T-cell (primary cell): ENCODE measurements at regions not wholly inside any gene's neighbourhood (a gene's known extent, or its start where the extent isn't known, plus 50 kb on each side); places are given as distances from the start of the nearest gene placed in this dataset.

Source experiments
- ATAC-seq, 4 experiments: fragments of 200-7000 bp in 3 of 4; fragments of 150-1000 bp in 1 of 4; cut with Tn5 transposase; replicated peaks in 1 of 4; 1 replicate in 3 of 4; 2 replicates in 1 of 4; pipeline ENCODE4 v1.10.0; 2021; ENCODE audit warnings: moderate library complexity in 3 of 4, mild to moderate bottlenecking in 2 of 4, moderate number of reproducible peaks in 1 of 4
- CTCF ChIA-PET, 2 donors: fragments of 300-600 bp; sonication (Branson Sonifier 250); formaldehyde crosslinking; loops; one replicate each; lab custom pipeline; 2022; ENCODE audit warnings: antibody characterized with exemption in 2 of 2; lab: Charles Lee
- POLR2A ChIA-PET, 2 donors: fragments of 300-600 bp; sonication (Branson Sonifier 250); formaldehyde crosslinking; loops; one replicate each; lab custom pipeline; 2022; ENCODE audit warnings: antibody characterized with exemption in 2 of 2; lab: Charles Lee
- DNase-seq, 35 experiments: peaks; one replicate each; pipeline versions ENCODE4 v3.0.0 to v3.0.0-alpha.2; 2013 to 2023
- H3K27ac ChIP-seq: one replicate; pipeline ENCODE4 v1.5.1; 2013; ENCODE audit warnings: low read length
- H3K27me3 ChIP-seq, 2 experiments: replicated peaks in 1 of 2; 1 replicate in 1 of 2; 2 replicates in 1 of 2; pipeline versions ENCODE4 v1.6.1 to v1.7.0; 2013; ENCODE audit warnings: low read length in 1 of 2, mixed read lengths in 1 of 2; ENCODE audit not compliant: control insufficient read depth in 2 of 2, insufficient read depth in 2 of 2; ENCODE audit errors: extremely low read depth in 1 of 2
- H3K36me3 ChIP-seq, 2 donors: 1 replicate in 1 of 2; 2 replicates in 1 of 2; pipeline versions ENCODE4 v1.6.1 to v1.7.0; 2013; ENCODE audit warnings: low read length in 1 of 2; ENCODE audit not compliant: control insufficient read depth in 2 of 2, insufficient read depth in 1 of 2; ENCODE audit errors: extremely low read depth in 1 of 2
- H3K4me1 ChIP-seq, 2 experiments: 1 replicate in 1 of 2; 2 replicates in 1 of 2; pipeline versions ENCODE4 v1.6.1 to v1.7.0; 2013; ENCODE audit warnings: low read length in 2 of 2, mixed read lengths in 1 of 2; ENCODE audit not compliant: insufficient read depth in 2 of 2, control insufficient read depth in 1 of 2; ENCODE audit errors: extremely low read depth in 1 of 2
- H3K4me3 ChIP-seq, 2 donors: 1 replicate in 1 of 2; 2 replicates in 1 of 2; pipeline versions ENCODE4 v1.5.1 to v1.7.0; 2013; ENCODE audit warnings: mild to moderate bottlenecking in 2 of 2, low read length in 1 of 2, moderate library complexity in 1 of 2; ENCODE audit not compliant: control insufficient read depth in 1 of 2; ENCODE audit errors: extremely low read depth in 1 of 2
- H3K9me3 ChIP-seq: 2 replicates; pipeline ENCODE4 v1.7.0; 2013
- H3K27ac Mint-ChIP-seq, 2 donors: one replicate each; pipeline ENCODE4 v1.8.0; 2020 to 2021; ENCODE audit warnings: mild to moderate bottlenecking in 2 of 2, mixed read lengths in 2 of 2
- H3K27me3 Mint-ChIP-seq, 2 donors: one replicate each; pipeline ENCODE4 v1.8.0; 2021 to 2022; ENCODE audit warnings: mixed read lengths in 2 of 2
- H3K36me3 Mint-ChIP-seq: one replicate; pipeline ENCODE4 v1.8.0; 2021; ENCODE audit warnings: mixed read lengths
- H3K4me1 Mint-ChIP-seq, 3 donors: one replicate each; pipeline ENCODE4 v1.8.0; 2020 to 2022; ENCODE audit warnings: mixed read lengths in 3 of 3, mild to moderate bottlenecking in 1 of 3
- H3K4me3 Mint-ChIP-seq, 3 donors: one replicate each; pipeline ENCODE4 v1.8.0; 2020 to 2022; ENCODE audit warnings: mild to moderate bottlenecking in 3 of 3, mixed read lengths in 3 of 3, moderate library complexity in 3 of 3
- H3K9me3 Mint-ChIP-seq, 3 donors: one replicate each; pipeline ENCODE4 v1.8.0; 2020 to 2022; ENCODE audit warnings: mixed read lengths in 3 of 3
- WGBS: methylation state at CpG from one replicate; pipeline ENCODE4 v1.1.5; 2013; ENCODE audit warnings: missing lambda C conversion rate; ENCODE audit not compliant: insufficient coverage; 5-methylcytosine and 5-hydroxymethylcytosine counted together

DNA sequence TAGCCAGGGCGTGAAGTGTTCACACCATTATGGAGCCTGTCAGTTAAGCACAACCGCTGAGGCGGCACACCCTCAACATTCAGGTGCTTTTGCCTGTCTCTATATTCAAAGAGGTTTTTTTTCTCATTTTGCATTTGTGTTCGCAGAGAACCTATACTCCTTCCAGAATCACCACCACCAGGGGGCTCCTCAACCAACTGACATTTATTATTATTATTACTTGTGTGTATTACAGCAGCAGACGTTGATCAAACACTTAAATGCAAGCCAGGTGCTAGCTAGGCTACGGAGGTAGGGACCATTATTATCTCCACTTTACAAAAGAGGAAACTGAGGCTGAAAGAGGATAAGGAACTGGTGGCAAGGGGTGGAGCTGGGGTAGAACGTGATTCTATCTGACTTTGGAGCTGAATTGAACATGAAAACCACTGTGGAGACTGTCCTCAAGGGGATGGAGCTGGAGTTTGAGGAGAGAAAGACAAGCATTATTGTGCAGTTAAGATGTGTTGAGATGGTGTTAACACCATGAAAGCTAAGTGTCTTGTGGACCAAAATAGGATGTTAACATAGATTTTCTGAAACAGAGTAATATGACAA lies 133.8 kb upstream of the PLXNA4 start:
- Histone ChIP-seq H3K27ac (no peak overlapping the region), H3K27me3 (no peaks in the 10 kb centered on the region), H3K4me1 (no peaks in the 10 kb centered on the region), H3K4me3 (no peak overlapping the region), H3K36me3 (no peaks in the 10 kb centered on the region), H3K9me3 (no peaks in the 10 kb centered on the region)
- no peak overlapping the region for H3K27ac Mint-ChIP-seq
- H3K9me3 Mint-ChIP-seq, result no peaks in the 10 kb centered on the region
- H3K27me3 Mint-ChIP-seq, result no peaks in the 10 kb centered on the region
- peaks cover 0 to 6% (median 3%) of the 10 kb centered on the region in 3 donors for H3K4me1 Mint-ChIP-seq
- H3K36me3 Mint-ChIP-seq, result no peaks in the 10 kb centered on the region
- POLR2A ChIA-PET, result interaction anchor here in 1 of 2 donors (0.6 kb wide), 1 partner anchor 122 kb away, joined by 3 read pairs; no protein-coding TSS in a partner anchor
- peak in 21 of 35 experiments; percentile 2 to 39 (median 14) for DNase-seq
- H3K4me3 Mint-ChIP-seq, result no peak overlapping the region
- CTCF ChIA-PET, result interaction anchor here (0.6 to 1.9 kb wide), 3 partner anchors 25 to 724 kb away, joined by 3 to 6 read pairs (median 4); no protein-coding TSS in a partner anchor
- no peak for ATAC-seq
- 63% methylated on average over 1 of the region's 7 CpGs for WGBS

DNA sequence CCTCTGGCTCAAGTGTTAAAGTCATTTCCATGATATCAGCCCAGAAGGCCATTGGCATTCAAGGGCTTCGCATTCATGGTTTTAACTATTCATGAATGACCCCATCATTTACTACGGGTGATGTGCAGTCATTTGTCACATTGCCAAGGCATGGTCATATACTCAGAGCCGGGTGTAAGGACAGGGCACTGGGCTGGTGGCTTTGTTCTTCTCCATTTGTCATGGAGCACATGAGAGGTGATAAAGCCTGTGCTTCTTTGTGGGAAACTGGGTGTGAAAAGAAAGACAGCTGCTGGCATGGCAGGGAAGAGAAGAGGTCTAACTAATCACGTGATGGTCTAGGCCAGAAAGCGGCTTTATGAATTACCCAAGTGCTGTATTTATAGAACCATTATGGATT lies 132.2 kb upstream of the PLXNA4 start:
- H3K4me3 Mint-ChIP-seq, result no peak overlapping the region
- no peaks in the 10 kb centered on the region for H3K36me3 Mint-ChIP-seq
- Histone ChIP-seq H3K36me3 (no peaks in the 10 kb centered on the region), H3K9me3 (no peaks in the 10 kb centered on the region), H3K27ac (no peak overlapping the region), H3K27me3 (no peaks in the 10 kb centered on the region), H3K4me1 (no peaks in the 10 kb centered on the region), H3K4me3 (no peak overlapping the region)
- no peak for ATAC-seq
- no peaks in the 10 kb centered on the region for H3K9me3 Mint-ChIP-seq
- no peak for DNase-seq
- no peaks in the 10 kb centered on the region for H3K27me3 Mint-ChIP-seq
- peaks cover 0 to 6% (median 4%) of the 10 kb centered on the region in 3 donors for H3K4me1 Mint-ChIP-seq
- WGBS, result 94% methylated on average over 4 of the region's 5 CpGs
- H3K27ac Mint-ChIP-seq, result no peak overlapping the region
- CTCF ChIA-PET, result no interaction called here
- POLR2A ChIA-PET, result no interaction called here

DNA sequence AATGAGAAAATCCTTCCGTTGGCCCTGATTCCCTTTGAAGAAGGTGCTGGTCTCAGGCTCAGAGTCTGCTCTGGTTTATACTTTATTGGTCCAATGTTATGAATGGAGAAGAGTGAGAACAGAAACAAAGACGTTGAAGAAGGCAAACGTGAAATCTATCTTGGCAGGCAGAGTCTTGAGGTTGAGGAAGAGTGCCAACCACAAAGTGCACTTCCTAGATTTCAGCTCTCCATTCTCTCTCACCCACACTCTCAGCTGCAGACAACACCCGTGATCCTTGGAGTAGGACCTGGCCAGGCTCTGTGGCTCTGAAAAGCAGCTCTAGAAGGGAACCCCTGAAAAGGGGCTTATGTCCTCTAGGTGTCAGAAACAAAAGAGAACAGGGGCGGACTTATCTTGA lies 128.9 kb upstream of the PLXNA4 start:
- H3K27me3 Mint-ChIP-seq, result no peaks in the 10 kb centered on the region
- no peak overlapping the region for H3K4me3 Mint-ChIP-seq
- Histone ChIP-seq H3K4me1 (no peaks in the 10 kb centered on the region), H3K9me3 (no peaks in the 10 kb centered on the region), H3K27me3 (no peaks in the 10 kb centered on the region), H3K27ac (no peak overlapping the region), H3K36me3 (no peaks in the 10 kb centered on the region), H3K4me3 (no peak overlapping the region)
- no peak for DNase-seq
- no peaks in the 10 kb centered on the region for H3K36me3 Mint-ChIP-seq
- H3K9me3 Mint-ChIP-seq, result peaks cover 0 to 6% (median 0%) of the 10 kb centered on the region in 3 donors
- H3K27ac Mint-ChIP-seq, result no peak overlapping the region
- no peak for ATAC-seq
- WGBS, result 49% methylated on average over 2 of the region's 5 CpGs
- CTCF ChIA-PET, result no interaction called here
- peaks cover 0 to 4% (median 4%) of the 10 kb centered on the region in 3 donors for H3K4me1 Mint-ChIP-seq
- POLR2A ChIA-PET, result no interaction called here

- WGBS, result 93% methylated on average over 4 of the region's 7 CpGs
These were observed 127.5 kb upstream of the PLXNA4 start for GRCh38 chr7:132703742-132704141.

DNA sequence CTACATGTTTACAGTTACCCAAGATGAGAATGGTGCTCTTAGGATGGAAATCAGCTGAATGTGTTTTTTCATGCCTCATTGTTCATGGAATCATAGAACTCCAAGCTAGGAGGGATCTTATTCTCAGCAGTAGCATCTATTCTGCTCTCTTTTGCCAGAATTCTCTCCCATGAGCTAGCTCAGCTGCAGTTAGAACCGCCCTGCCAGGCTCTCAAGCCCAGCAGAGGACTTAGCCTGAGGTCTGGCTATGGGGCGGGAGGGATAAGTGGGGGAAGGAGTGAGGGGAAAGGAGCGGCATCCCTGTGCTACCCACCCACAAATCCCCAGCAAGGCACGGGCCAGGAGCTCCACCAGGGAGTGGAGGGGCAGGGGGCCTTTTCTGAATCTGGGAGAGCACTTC lies 120.7 kb upstream of the PLXNA4 start:
- DNase-seq (no peak), ATAC-seq (no peak)
- no peaks in the 10 kb centered on the region for H3K36me3 Mint-ChIP-seq
- Histone ChIP-seq H3K36me3 (no peaks in the 10 kb centered on the region), H3K27me3 (peaks cover 0 to 6% of the 10 kb centered on the region in 2 experiments), H3K27ac (no peak overlapping the region), H3K4me3 (no peak overlapping the region), H3K4me1 (no peaks in the 10 kb centered on the region), H3K9me3 (no peaks in the 10 kb centered on the region)
- no peak overlapping the region for H3K27ac Mint-ChIP-seq
- ChIA-PET CTCF (interaction anchor here in 1 of 2 donors (0.6 to 0.7 kb wide), 2 partner anchors 20 to 653 kb away, joined by 3 to 4 read pairs; no protein-coding TSS in a partner anchor), POLR2A (no interaction called here)
- no peaks in the 10 kb centered on the region for H3K27me3 Mint-ChIP-seq
- H3K4me1 Mint-ChIP-seq, result peaks cover 0 to 10% (median 0%) of the 10 kb centered on the region in 3 donors
- peaks cover 0 to 6% (median 0%) of the 10 kb centered on the region in 3 donors for H3K9me3 Mint-ChIP-seq
- H3K4me3 Mint-ChIP-seq, result no peak overlapping the region
- no CpG with 5 or more reads among the region's 4 CpGs for WGBS

More at GRCh38 chr7:132703742-132704141, 127.5 kb upstream of the PLXNA4 start:
- no peaks in the 10 kb centered on the region for H3K27me3 Mint-ChIP-seq
- H3K27me3 ChIP-seq, result no peaks in the 10 kb centered on the region
- POLR2A ChIA-PET, result no interaction called here
- no peak overlapping the region for H3K27ac ChIP-seq
- H3K4me3 ChIP-seq, result no peak overlapping the region
- no peak overlapping the region for H3K4me3 Mint-ChIP-seq
- no peaks in the 10 kb centered on the region for H3K36me3 Mint-ChIP-seq
- no peaks in the 10 kb centered on the region for H3K4me1 ChIP-seq
- H3K9me3 Mint-ChIP-seq, result peaks cover 0 to 6% (median 0%) of the 10 kb centered on the region in 3 donors
- peaks cover 0 to 4% (median 0%) of the 10 kb centered on the region in 3 donors for H3K4me1 Mint-ChIP-seq
- no peak for DNase-seq
- ATAC-seq, result no peak
- H3K27ac Mint-ChIP-seq, result no peak overlapping the region
- no peaks in the 10 kb centered on the region for H3K9me3 ChIP-seq
- H3K36me3 ChIP-seq, result no peaks in the 10 kb centered on the region
- CTCF ChIA-PET, result interaction anchor here in 1 of 2 donors (0.5 kb wide), 1 partner anchor 88 kb away, joined by 5 read pairs; no protein-coding TSS in a partner anchor

DNA sequence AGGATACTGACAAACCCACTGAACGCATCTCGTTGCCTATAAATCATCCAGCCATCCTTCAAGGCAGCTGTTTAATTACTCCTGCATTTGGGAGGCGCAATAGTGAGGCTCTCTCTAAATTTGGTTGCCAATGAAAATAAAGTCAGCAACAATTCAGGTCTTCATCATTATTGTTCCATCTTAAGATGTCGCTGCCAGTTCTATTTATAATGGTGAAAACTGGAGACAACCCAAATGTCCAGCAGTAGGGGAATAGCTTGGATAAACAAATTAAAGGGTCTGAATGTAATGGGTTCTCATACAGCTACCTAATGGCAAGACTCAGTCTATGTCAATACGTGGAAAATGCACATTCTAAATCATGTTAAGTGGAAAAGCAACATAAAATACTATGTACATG lies 120.1 kb upstream of the PLXNA4 start:
- Histone ChIP-seq H3K27me3 (peaks cover 0 to 6% of the 10 kb centered on the region in 2 experiments), H3K4me3 (no peak overlapping the region), H3K4me1 (no peaks in the 10 kb centered on the region), H3K27ac (no peak overlapping the region), H3K9me3 (no peaks in the 10 kb centered on the region), H3K36me3 (no peaks in the 10 kb centered on the region)
- no peak for DNase-seq
- no peaks in the 10 kb centered on the region for H3K27me3 Mint-ChIP-seq
- no peaks in the 10 kb centered on the region for H3K9me3 Mint-ChIP-seq
- no peak for ATAC-seq
- no peaks in the 10 kb centered on the region for H3K36me3 Mint-ChIP-seq
- H3K4me1 Mint-ChIP-seq, result peaks cover 0 to 10% (median 0%) of the 10 kb centered on the region in 3 donors
- no peak overlapping the region for H3K27ac Mint-ChIP-seq
- CTCF ChIA-PET, result no interaction called here
- no peak overlapping the region for H3K4me3 Mint-ChIP-seq
- POLR2A ChIA-PET, result no interaction called here
- WGBS, result 87% methylated on average over 4 of the region's 5 CpGs
